HG03066 (cell line): ENCODE measurements at regions not wholly inside any gene's neighbourhood (a gene's known extent, or its start where the extent isn't known, plus 50 kb on each side); places are given as distances from the start of the nearest gene placed in this dataset.

ENCODE experiments used
- ATAC-seq: cut with Tn5 transposase; IDR thresholded peaks from one replicate; pipeline ENCODE4 v1.9.1; 2021; ENCODE audit warnings: low read depth; ENCODE audit not compliant: unreplicated experiment

- no peak for ATAC-seq
Measured at GRCh38 chr5:1942630-1943029, 59.9 kb upstream of the IRX4 start.

- no peak for ATAC-seq
Measured at GRCh38 chr5:1942158-1942557, 59.4 kb upstream of the IRX4 start.

GRCh38 chr5:1939256-1939655 is 56.5 kb upstream of the IRX4 start:
- ATAC-seq = no peak

GRCh38 chr5:1938310-1939000 is 55.7 kb upstream of the IRX4 start:
- ATAC-seq = no peak

GRCh38 chr5:1937590-1937989 is 54.9 kb upstream of the IRX4 start:
- no peak for ATAC-seq

GRCh38 chr5:1936901-1937300 is 54.2 kb upstream of the IRX4 start:
- no peak for ATAC-seq

- ATAC-seq = no peak
Measured at GRCh38 chr5:1936413-1936812, 53.7 kb upstream of the IRX4 start.

- no peak for ATAC-seq
Measured at GRCh38 chr5:1934801-1935429, 52.2 kb upstream of the IRX4 start.

- ATAC-seq = no peak
Measured at GRCh38 chr5:1934056-1934394, 51.3 kb upstream of the IRX4 start.

GRCh38 chr5:1933364-1934055 is 50.8 kb upstream of the IRX4 start:
- ATAC-seq = no peak
